SK-N-MC (cell line): ENCODE measurements at regions not wholly inside any gene's neighbourhood (a gene's known extent, or its start where the extent isn't known, plus 50 kb on each side); places are given as distances from the start of the nearest gene placed in this dataset.

Experiments used
- EZH2 ChIP-seq: fragments of 200-600 bp; sonication (generic); IDR thresholded peaks from one replicate; pipeline ENCODE4 v1.6.1; 2017; ENCODE audit warnings: antibody characterized with exemption
- POLR2AphosphoS5 ChIP-seq: IDR thresholded peaks from 2 replicates; pipeline ENCODE4 v1.6.1; 2012; ENCODE audit warnings: mild to moderate bottlenecking, low read depth, low read length, borderline replicate concordance

DNA sequence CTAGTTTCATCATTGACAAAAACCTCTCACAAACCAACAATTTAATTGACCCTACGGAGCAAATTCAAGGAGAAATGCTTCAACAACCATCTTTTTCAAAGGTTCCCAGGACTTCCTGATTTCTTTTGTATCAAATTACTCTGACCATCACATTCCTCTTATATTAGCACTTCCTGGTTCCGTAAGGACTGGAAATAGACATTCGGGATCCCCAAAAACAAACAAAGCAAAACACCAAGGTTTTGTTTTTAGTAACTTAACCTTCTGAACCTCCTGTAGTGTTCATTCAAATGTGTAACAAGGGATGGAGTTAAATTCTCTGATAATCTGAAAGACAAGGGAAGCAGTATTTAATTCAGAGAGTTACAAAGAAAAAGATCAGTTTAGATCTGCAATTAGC lies 387.6 kb upstream of the NRP1 start:
- no peak for TF ChIP-seq POLR2AphosphoS5
- no peak for TF ChIP-seq EZH2
